ENCODE measurements at regions not wholly inside any gene's neighbourhood (a gene's known extent, or its start where the extent isn't known, plus 50 kb on each side); places are given as distances from the start of the nearest gene placed in this dataset.

- TF ChIP-seq TFCP2L1 (CRISPR knock-in tag; IDR thresholded peaks at IDR 0.05) (no peak), FOSL2 (IDR thresholded peaks at IDR 0.05) (no peak), FOSL2 (CRISPR knock-in tag; IDR thresholded peaks at IDR 0.05) (no peak), MAZ (IDR thresholded peaks at IDR 0.05; ENCODE audit: borderline replicate concordance, low read depth, low read length) (no peak), CBX2 (IDR thresholded peaks at IDR 0.05; ENCODE audit: borderline replicate concordance, low read depth) (no peak), KDM1A (IDR thresholded peaks at IDR 0.05; ENCODE audit: low read depth) (no peak), CEBPB (IDR thresholded peaks at IDR 0.05) (no peak), NFE2L2 (conservative IDR thresholded peaks at IDR 0.05; ENCODE audit: low read length) (no peak), NPAS2 (CRISPR knock-in tag; IDR thresholded peaks at IDR 0.05; ENCODE audit: borderline replicate concordance) (no peak), REST (IDR thresholded peaks at IDR 0.05) (no peak), TP53 (CRISPR knock-in tag; IDR thresholded peaks at IDR 0.05) (no peak)
- TF ChIP-seq, protein P1, sequence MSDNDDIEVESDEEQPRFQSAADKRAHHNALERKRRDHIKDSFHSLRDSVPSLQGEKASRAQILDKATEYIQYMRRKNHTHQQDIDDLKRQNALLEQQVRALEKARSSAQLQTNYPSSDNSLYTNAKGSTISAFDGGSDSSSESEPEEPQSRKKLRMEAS (IDR thresholded peaks at IDR 0.05), result no peak
- no peak for FAIRE-seq
- Histone ChIP-seq H3K4me1 (peaks cover 7% of the 10 kb centered on the region; the same call in 1 of the 3 replicates), H3K4me2 (no peak overlapping the region), H3K27ac (no peak overlapping the region), H3K9me3 (no peaks in the 10 kb centered on the region), H3K4me3 (no peak overlapping the region)
- no peak for ATAC-seq
- 75% methylated on average over 5 of the region's 5 CpGs for WGBS (ENCODE audit: missing lambda C conversion rate)
- CTCF ChIA-PET, result no interaction called here
- POLR2A ChIA-PET, result no interaction called here
- no peak for DNase-seq (ENCODE audit: low read depth in 1 of 2, low spot score in 1 of 2)
These were observed 131.0 kb downstream of the RAP2A start for GRCh38 chr13:97564956-97565355.

- Histone ChIP-seq H3K4me2 (no peak overlapping the region), H3K27ac (no peak overlapping the region), H3K4me1 (peaks cover 7% of the 10 kb centered on the region; the same call in 1 of the 3 replicates), H3K9me3 (no peaks in the 10 kb centered on the region), H3K4me3 (no peak overlapping the region)
- CTCF ChIA-PET, result no interaction called here
- POLR2A ChIA-PET, result no interaction called here
- TF ChIP-seq RNF2 (IDR thresholded peaks at IDR 0.05; ENCODE audit: borderline replicate concordance, low read depth) (no peak), FOXS1 (CRISPR knock-in tag; IDR thresholded peaks at IDR 0.05) (no peak), HOXA7 (CRISPR knock-in tag; IDR thresholded peaks at IDR 0.05) (no peak), GATA3 (IDR thresholded peaks at IDR 0.05; ENCODE audit: borderline replicate concordance) (no peak), PBX3 (IDR thresholded peaks at IDR 0.05) (no peak)
- no peak for ATAC-seq
- no peak for DNase-seq (ENCODE audit: low read depth in 1 of 2, low spot score in 1 of 2)
- no peak for FAIRE-seq
- 44% methylated on average over 3 of the region's 3 CpGs for WGBS (ENCODE audit: missing lambda C conversion rate)
These were observed 131.9 kb downstream of the RAP2A start for GRCh38 chr13:97565906-97566305.

GRCh38 chr13:97566907-97567306, 132.9 kb downstream of the RAP2A start:
- H3K4me2 ChIP-seq, result no peak overlapping the region
- 73% methylated on average over 2 of the region's 2 CpGs for WGBS (ENCODE audit: missing lambda C conversion rate)
- CTCF ChIA-PET, result interaction anchor here (1.6 kb wide), 1 partner anchor 15 kb away, joined by 4 read pairs; no protein-coding TSS in a partner anchor

More at GRCh38 chr13:97566907-97567306, 132.9 kb downstream of the RAP2A start:
- FAIRE-seq (no peak), ATAC-seq (no peak), DNase-seq (ENCODE audit: low read depth in 1 of 2, low spot score in 1 of 2) (no peak)
- no peak overlapping the region for H3K4me3 ChIP-seq
- TF ChIP-seq HOXA7 (CRISPR knock-in tag; IDR thresholded peaks at IDR 0.05) (no peak), ZNF302 (CRISPR knock-in tag; IDR thresholded peaks at IDR 0.05) (no peak), ZSCAN20 (CRISPR knock-in tag; IDR thresholded peaks at IDR 0.05) (no peak), SREBF2 (IDR thresholded peaks at IDR 0.05) (no peak), EHMT2 (IDR thresholded peaks at IDR 0.05; ENCODE audit: low read depth) (no peak), RARB (CRISPR knock-in tag; IDR thresholded peaks at IDR 0.05) (no peak), ZC3H11A (IDR thresholded peaks at IDR 0.05) (no peak), GATA3 (IDR thresholded peaks at IDR 0.05; ENCODE audit: borderline replicate concordance) (no peak)
- TF ChIP-seq, protein P1 (IDR thresholded peaks at IDR 0.05), result no peak
- H3K27ac ChIP-seq, result no peak overlapping the region
- peaks cover 7% of the 10 kb centered on the region; the same call in 1 of the 3 replicates for H3K4me1 ChIP-seq
- no peaks in the 10 kb centered on the region for H3K9me3 ChIP-seq
- POLR2A ChIA-PET, result no interaction called here

All from A549 (cell line).